T-cell (primary cell): ENCODE measurements at regions not wholly inside any gene's neighbourhood (a gene's known extent, or its start where the extent isn't known, plus 50 kb on each side); places are given as distances from the start of the nearest gene placed in this dataset.
A peak's percentile ranks its signal among the peaks of the same experiment; 100 is the strongest.
"Not testable (repeated sequence)": the region's sequence is repeated elsewhere in the genome, so short reads cannot be mapped to it uniquely, and the experiment has no call there.

ENCODE experiments used
- ATAC-seq, 4 experiments: fragments of 200-7000 bp in 3 of 4; fragments of 150-1000 bp in 1 of 4; cut with Tn5 transposase; replicated peaks in 1 of 4; 1 replicate in 3 of 4; 2 replicates in 1 of 4; pipeline ENCODE4 v1.10.0; 2021; ENCODE audit warnings: moderate library complexity in 3 of 4, mild to moderate bottlenecking in 2 of 4, moderate number of reproducible peaks in 1 of 4
- CTCF ChIA-PET, 2 donors: fragments of 300-600 bp; sonication (Branson Sonifier 250); formaldehyde crosslinking; loops; one replicate each; lab custom pipeline; 2022; ENCODE audit warnings: antibody characterized with exemption in 2 of 2; lab: Charles Lee
- POLR2A ChIA-PET, 2 donors: fragments of 300-600 bp; sonication (Branson Sonifier 250); formaldehyde crosslinking; loops; one replicate each; lab custom pipeline; 2022; ENCODE audit warnings: antibody characterized with exemption in 2 of 2; lab: Charles Lee
- DNase-seq, 35 experiments: peaks; one replicate each; pipeline versions ENCODE4 v3.0.0 to v3.0.0-alpha.2; 2013 to 2023
- H3K27ac ChIP-seq: one replicate; pipeline ENCODE4 v1.5.1; 2013; ENCODE audit warnings: low read length
- H3K27me3 ChIP-seq, 2 experiments: replicated peaks in 1 of 2; 1 replicate in 1 of 2; 2 replicates in 1 of 2; pipeline versions ENCODE4 v1.6.1 to v1.7.0; 2013; ENCODE audit warnings: low read length in 1 of 2, mixed read lengths in 1 of 2; ENCODE audit not compliant: control insufficient read depth in 2 of 2, insufficient read depth in 2 of 2; ENCODE audit errors: extremely low read depth in 1 of 2
- H3K36me3 ChIP-seq, 2 donors: 1 replicate in 1 of 2; 2 replicates in 1 of 2; pipeline versions ENCODE4 v1.6.1 to v1.7.0; 2013; ENCODE audit warnings: low read length in 1 of 2; ENCODE audit not compliant: control insufficient read depth in 2 of 2, insufficient read depth in 1 of 2; ENCODE audit errors: extremely low read depth in 1 of 2
- H3K4me1 ChIP-seq, 2 experiments: 1 replicate in 1 of 2; 2 replicates in 1 of 2; pipeline versions ENCODE4 v1.6.1 to v1.7.0; 2013; ENCODE audit warnings: low read length in 2 of 2, mixed read lengths in 1 of 2; ENCODE audit not compliant: insufficient read depth in 2 of 2, control insufficient read depth in 1 of 2; ENCODE audit errors: extremely low read depth in 1 of 2
- H3K4me3 ChIP-seq, 2 donors: 1 replicate in 1 of 2; 2 replicates in 1 of 2; pipeline versions ENCODE4 v1.5.1 to v1.7.0; 2013; ENCODE audit warnings: mild to moderate bottlenecking in 2 of 2, low read length in 1 of 2, moderate library complexity in 1 of 2; ENCODE audit not compliant: control insufficient read depth in 1 of 2; ENCODE audit errors: extremely low read depth in 1 of 2
- H3K9me3 ChIP-seq: 2 replicates; pipeline ENCODE4 v1.7.0; 2013
- H3K27ac Mint-ChIP-seq, 2 donors: one replicate each; pipeline ENCODE4 v1.8.0; 2020 to 2021; ENCODE audit warnings: mild to moderate bottlenecking in 2 of 2, mixed read lengths in 2 of 2
- H3K27me3 Mint-ChIP-seq, 2 donors: one replicate each; pipeline ENCODE4 v1.8.0; 2021 to 2022; ENCODE audit warnings: mixed read lengths in 2 of 2
- H3K36me3 Mint-ChIP-seq: one replicate; pipeline ENCODE4 v1.8.0; 2021; ENCODE audit warnings: mixed read lengths
- H3K4me1 Mint-ChIP-seq, 3 donors: one replicate each; pipeline ENCODE4 v1.8.0; 2020 to 2022; ENCODE audit warnings: mixed read lengths in 3 of 3, mild to moderate bottlenecking in 1 of 3
- H3K4me3 Mint-ChIP-seq, 3 donors: one replicate each; pipeline ENCODE4 v1.8.0; 2020 to 2022; ENCODE audit warnings: mild to moderate bottlenecking in 3 of 3, mixed read lengths in 3 of 3, moderate library complexity in 3 of 3
- H3K9me3 Mint-ChIP-seq, 3 donors: one replicate each; pipeline ENCODE4 v1.8.0; 2020 to 2022; ENCODE audit warnings: mixed read lengths in 3 of 3
- whole genome bisulfite sequencing: methylation state at CpG from one replicate; pipeline ENCODE4 v1.1.5; 2013; ENCODE audit warnings: missing lambda C conversion rate; ENCODE audit not compliant: insufficient coverage; 5-methylcytosine and 5-hydroxymethylcytosine counted together

DNA sequence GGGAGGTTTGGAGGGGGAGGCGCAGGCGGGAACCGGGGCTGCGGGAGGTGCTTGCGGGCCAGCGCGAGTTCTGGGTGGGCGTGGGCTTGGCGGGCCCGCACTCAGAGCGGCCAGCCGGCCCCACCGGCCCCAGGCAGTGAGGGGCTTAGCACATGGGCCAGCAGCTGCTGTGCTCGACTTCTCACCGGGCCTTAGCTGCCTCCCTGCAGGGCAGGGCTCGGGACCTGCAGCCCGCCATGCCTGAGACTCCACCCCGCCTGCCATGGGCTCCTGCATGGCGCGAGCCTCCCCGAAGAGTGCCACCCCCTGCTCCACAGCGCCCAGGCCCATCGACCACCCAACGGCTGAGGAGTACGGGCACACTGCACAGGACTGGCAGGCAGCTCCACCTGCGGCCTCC, 98.6 kb upstream of the IGF1R start:
- Mint-ChIP-seq H3K27ac (no peak overlapping the region), H3K27me3 (peaks cover 41 to 43% of the 10 kb centered on the region in 2 donors), H3K36me3 (no peaks in the 10 kb centered on the region), H3K4me1 (peaks cover 21 to 24% (median 24%) of the 10 kb centered on the region in 3 donors), H3K4me3 (no peak overlapping the region), H3K9me3 (no peaks in the 10 kb centered on the region)
- no peak for ATAC-seq
- no peaks in the 10 kb centered on the region for H3K36me3 ChIP-seq
- H3K27ac ChIP-seq: no peak overlapping the region
- peaks cover 6 to 16% of the 10 kb centered on the region in 2 experiments for H3K4me1 ChIP-seq
- no peak overlapping the region for H3K4me3 ChIP-seq
- H3K9me3 ChIP-seq: no peaks in the 10 kb centered on the region
- no peak for DNase-seq
- POLR2A ChIA-PET: no interaction called here
- CTCF ChIA-PET: no interaction called here
- H3K27me3 ChIP-seq: peaks cover 0 to 42% of the 10 kb centered on the region in 2 experiments
- WGBS: 98% methylated on average over 21 of the region's 26 CpGs

DNA sequence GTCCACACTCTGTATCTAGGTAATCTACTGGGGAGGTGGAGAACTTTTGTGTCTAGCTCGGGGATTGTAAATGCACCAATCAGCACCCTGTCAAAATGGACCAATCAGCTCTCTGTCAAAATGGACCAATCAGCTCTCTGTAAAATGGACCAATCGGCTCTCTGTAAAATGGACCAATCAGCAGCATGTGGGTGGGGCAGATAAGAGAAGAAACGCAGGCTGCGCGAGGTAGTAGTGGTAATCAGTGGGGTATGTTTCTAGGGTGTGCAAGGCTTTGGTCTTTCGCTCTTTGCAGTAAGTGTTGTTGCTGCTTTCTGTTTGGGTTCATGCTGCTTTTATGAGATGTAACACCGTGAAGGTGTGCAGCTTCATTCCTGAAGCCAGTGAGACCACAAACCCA, 98.0 kb upstream of the IGF1R start:
- H3K27ac Mint-ChIP-seq, ATAC-seq, DNase-seq, CTCF ChIA-PET, POLR2A ChIA-PET, H3K9me3 ChIP-seq, H3K9me3 Mint-ChIP-seq, H3K36me3 ChIP-seq, H3K36me3 Mint-ChIP-seq, H3K27ac ChIP-seq, H3K4me3 ChIP-seq: not testable (repeated sequence)
- WGBS: 93% methylated on average over 5 of the region's 7 CpGs
- Mint-ChIP-seq H3K4me1 (peaks cover 21 to 24% (median 24%) of the 10 kb centered on the region in 3 donors), H3K27me3 (peaks cover 39 to 41% of the 10 kb centered on the region in 2 donors), H3K4me3 (peak overlapping the region in 1 of 3 donors; percentile 8)
- Histone ChIP-seq H3K27me3 (peaks cover 0 to 42% of the 10 kb centered on the region in 2 experiments), H3K4me1 (peaks cover 6 to 16% of the 10 kb centered on the region in 2 experiments)

DNA sequence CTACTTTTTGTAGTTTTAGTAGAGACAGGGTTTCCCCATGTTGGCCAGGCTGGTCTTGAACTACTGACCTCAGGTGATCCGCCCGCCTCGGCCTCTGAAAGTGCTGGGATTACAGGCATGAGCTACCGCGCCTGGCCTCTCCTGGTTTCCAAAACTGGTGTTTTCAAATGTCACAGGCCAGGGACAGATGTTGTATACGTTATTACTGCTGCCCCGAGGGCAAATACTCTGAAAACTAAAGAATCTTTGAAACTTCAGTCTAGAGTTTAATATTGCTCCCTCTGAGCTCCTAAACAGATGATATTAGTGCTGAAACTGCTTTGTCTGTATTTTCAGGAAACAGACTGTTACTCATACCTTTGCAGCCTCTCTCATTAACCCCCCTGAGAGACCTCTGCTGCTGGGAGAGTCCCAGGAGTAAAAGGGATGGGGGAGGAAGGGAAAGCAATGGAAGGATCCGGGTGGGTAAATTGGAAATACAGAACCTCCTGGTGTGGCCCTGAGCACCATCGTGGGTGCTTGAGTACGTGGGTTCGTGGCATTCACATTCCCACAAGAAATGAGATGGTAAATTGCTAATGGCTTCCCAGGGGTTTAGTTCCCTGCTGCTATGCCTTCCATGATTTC, 96.3 kb upstream of the IGF1R start:
- H3K36me3 ChIP-seq: no peaks in the 10 kb centered on the region
- DNase-seq (no peak), ATAC-seq (no peak)
- H3K36me3 Mint-ChIP-seq: no peaks in the 10 kb centered on the region
- ChIA-PET POLR2A (no interaction called here), CTCF (no interaction called here)
- H3K27me3 ChIP-seq: peaks cover 0 to 30% of the 10 kb centered on the region in 2 experiments
- 88% methylated on average over 10 of the region's 11 CpGs for WGBS
- no peak overlapping the region for H3K27ac Mint-ChIP-seq
- peaks cover 19 to 23% (median 20%) of the 10 kb centered on the region in 3 donors for H3K4me1 Mint-ChIP-seq
- H3K9me3 Mint-ChIP-seq: no peaks in the 10 kb centered on the region
- H3K4me1 ChIP-seq: peaks cover 6 to 16% of the 10 kb centered on the region in 2 experiments
- H3K9me3 ChIP-seq: no peaks in the 10 kb centered on the region
- no peak overlapping the region for H3K27ac ChIP-seq
- H3K27me3 Mint-ChIP-seq: peaks cover 26 to 27% of the 10 kb centered on the region in 2 donors
- H3K4me3 ChIP-seq: no peak overlapping the region
- H3K4me3 Mint-ChIP-seq: no peak overlapping the region

DNA sequence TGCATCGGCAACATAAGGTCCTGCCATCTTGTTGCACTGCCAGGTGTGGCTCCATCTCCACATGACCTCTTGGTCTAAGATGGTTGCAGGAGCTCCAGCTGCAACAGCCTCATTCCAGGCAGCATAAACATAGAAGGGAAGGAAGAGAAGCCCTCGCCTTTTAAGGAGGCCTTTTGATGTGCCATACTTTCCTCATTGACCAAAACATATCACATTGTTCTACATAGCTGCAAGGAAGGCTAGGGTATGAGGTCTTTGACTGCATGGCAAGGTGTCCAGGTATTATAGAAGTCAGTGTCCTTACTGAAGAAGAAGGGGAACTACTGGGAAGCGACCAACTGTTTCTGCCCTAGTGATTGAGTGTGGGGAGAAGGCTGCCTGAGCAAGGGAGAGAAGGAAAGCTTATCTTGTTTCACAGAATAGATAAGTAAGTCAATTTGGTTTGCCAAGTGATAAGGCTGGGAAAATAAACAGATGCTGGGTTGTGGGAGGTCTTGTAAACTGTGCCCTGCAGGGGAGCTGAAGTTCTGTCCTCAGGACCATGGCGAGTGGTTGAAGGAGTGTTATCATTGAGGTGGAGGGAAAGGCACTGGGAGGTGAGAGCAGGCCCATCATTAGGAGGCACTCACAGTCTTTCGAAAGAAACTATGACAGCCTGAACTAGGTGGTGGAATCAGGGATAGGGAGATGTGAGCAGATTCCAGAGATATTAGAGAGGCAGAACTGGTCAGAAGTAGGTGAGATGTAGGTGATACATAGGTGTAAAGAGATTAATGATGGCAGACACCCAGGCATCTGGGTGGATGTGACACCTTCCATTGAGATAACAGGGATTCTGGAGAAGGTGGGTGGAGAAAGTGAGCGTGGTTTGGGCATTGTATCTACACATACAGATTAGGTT, 93.8 kb upstream of the IGF1R start:
- POLR2A ChIA-PET: no interaction called here
- 77% methylated on average over 3 of the region's 6 CpGs for WGBS

DNA sequence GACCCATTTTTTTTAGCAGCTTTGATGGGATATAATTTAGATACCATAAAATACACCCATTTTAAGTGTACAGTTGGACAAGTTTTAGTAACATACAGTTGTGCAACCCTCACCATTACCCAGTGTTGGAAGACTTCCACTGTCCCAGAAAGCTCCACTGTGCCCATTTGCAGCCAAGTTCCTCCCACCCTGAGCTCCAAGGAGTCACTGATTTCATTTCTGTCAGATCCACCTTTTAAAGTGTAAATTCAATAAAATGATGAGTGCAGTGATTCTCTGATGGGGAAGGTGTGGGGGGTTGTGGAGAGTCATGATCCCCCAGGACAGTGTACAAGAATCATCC, 93.2 kb upstream of the IGF1R start:
- no peaks in the 10 kb centered on the region for H3K9me3 Mint-ChIP-seq
- POLR2A ChIA-PET: no interaction called here
- CTCF ChIA-PET: interaction anchor here in 1 of 2 donors (0.7 kb wide), 1 partner anchor 377 kb away, joined by 5 read pairs; no protein-coding TSS in a partner anchor

More for the DNA sequence above, 93.8 kb upstream of the IGF1R start:
- no peak for ATAC-seq
- Histone ChIP-seq H3K4me1 (no peaks in the 10 kb centered on the region), H3K9me3 (no peaks in the 10 kb centered on the region), H3K27ac (no peak overlapping the region), H3K4me3 (no peak overlapping the region), H3K27me3 (peaks cover 0 to 7% of the 10 kb centered on the region in 2 experiments), H3K36me3 (no peaks in the 10 kb centered on the region)
- Mint-ChIP-seq H3K9me3 (no peaks in the 10 kb centered on the region), H3K4me1 (no peaks in the 10 kb centered on the region), H3K4me3 (no peak overlapping the region), H3K36me3 (no peaks in the 10 kb centered on the region), H3K27me3 (peaks cover 5 to 9% of the 10 kb centered on the region in 2 donors), H3K27ac (no peak overlapping the region)
- CTCF ChIA-PET: no interaction called here
- no peak for DNase-seq

DNA sequence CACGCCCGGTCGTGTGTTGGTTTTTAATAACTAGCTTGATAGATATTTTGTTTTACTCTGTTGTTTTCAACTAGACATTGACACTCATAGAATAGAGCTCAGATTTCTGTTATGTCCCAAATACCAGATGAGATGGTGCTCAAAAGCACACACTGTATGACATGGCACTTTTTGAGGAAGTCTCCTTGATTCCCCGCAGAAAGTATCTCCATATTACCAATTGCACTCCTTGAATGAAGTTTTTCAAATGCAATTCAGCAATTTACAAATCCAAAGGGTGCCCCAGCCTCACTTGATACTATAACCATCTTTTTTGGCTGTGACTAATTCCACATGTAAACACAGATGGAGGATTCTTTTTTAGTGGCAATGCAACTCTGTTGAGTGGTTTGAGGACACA, 92.0 kb upstream of the IGF1R start:
- DNase-seq: no peak
- Histone ChIP-seq H3K27ac (no peak overlapping the region), H3K27me3 (no peaks in the 10 kb centered on the region), H3K9me3 (no peaks in the 10 kb centered on the region), H3K4me3 (no peak overlapping the region), H3K36me3 (no peaks in the 10 kb centered on the region), H3K4me1 (no peaks in the 10 kb centered on the region)
- no CpG with 5 or more reads among the region's 4 CpGs for WGBS
- Mint-ChIP-seq H3K27ac (no peak overlapping the region), H3K4me3 (no peak overlapping the region), H3K27me3 (peaks cover 4 to 5% of the 10 kb centered on the region in 2 donors), H3K4me1 (peaks cover 0 to under 1% (median under 1%) of the 10 kb centered on the region in 3 donors), H3K9me3 (no peaks in the 10 kb centered on the region), H3K36me3 (no peaks in the 10 kb centered on the region)
- ChIA-PET CTCF (interaction anchor here in 1 of 2 donors (0.7 kb wide), 1 partner anchor 45 kb away, joined by 3 read pairs; no protein-coding TSS in a partner anchor), POLR2A (no interaction called here)
- no peak for ATAC-seq

More for the DNA sequence above, 93.2 kb upstream of the IGF1R start:
- Histone ChIP-seq H3K9me3 (no peaks in the 10 kb centered on the region), H3K27me3 (peaks cover 0 to 3% of the 10 kb centered on the region in 2 experiments), H3K27ac (no peak overlapping the region), H3K4me3 (no peak overlapping the region), H3K4me1 (no peaks in the 10 kb centered on the region), H3K36me3 (no peaks in the 10 kb centered on the region)
- Mint-ChIP-seq H3K4me1 (no peaks in the 10 kb centered on the region), H3K27ac (no peak overlapping the region), H3K4me3 (no peak overlapping the region), H3K27me3 (peaks cover 5 to 9% of the 10 kb centered on the region in 2 donors), H3K36me3 (no peaks in the 10 kb centered on the region)
- DNase-seq (no peak), ATAC-seq (no peak)
